ENCODE measurements at regions not wholly inside any gene's neighbourhood (a gene's known extent, or its start where the extent isn't known, plus 50 kb on each side); places are given as distances from the start of the nearest gene placed in this dataset.
"Not testable (repeated sequence)": the region's sequence is repeated elsewhere in the genome, so short reads cannot be mapped to it uniquely, and the experiment has no call there.

GRCh38 chr11:25252854-25253253 lies 756.0 kb downstream of the LUZP2 start:
- POLR2A ChIA-PET, result no interaction called here
- CTCF ChIA-PET, result no interaction called here
- Histone ChIP-seq H3K4me3 (ENCODE audit: low read depth, low read length) (no peak overlapping the region), H3K27me3 (ENCODE audit: control insufficient read depth, insufficient read depth, low read length) (no peaks in the 10 kb centered on the region), H3K36me3 (ENCODE audit: control insufficient read depth, insufficient read depth, low read length) (no peaks in the 10 kb centered on the region)
- DNase-seq (ENCODE audit: low read depth), result no peak
- TF ChIP-seq CTCF (IDR thresholded peaks at IDR 0.05; ENCODE audit: insufficient read depth, low read depth, low read length), result no peak

DNA sequence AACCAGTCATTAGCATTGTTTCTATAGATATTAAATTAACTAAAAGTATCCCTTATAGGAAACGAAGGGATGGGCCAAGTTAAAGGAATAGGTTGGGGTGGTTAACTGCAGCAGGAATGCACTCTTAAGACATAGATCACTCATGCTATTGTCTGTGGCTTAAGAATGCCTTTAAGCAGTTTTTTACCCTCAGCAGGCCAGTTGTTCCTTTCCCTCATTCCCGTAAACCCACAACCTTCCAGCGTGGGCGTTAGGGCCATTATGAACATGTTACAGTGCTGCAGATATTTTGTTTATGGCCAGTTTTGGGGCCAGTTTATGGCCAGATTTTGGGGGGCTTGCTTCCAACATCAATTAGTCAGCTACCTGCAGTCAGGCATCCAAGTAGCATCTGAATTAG lies 767.0 kb downstream of the LUZP2 start:
- CTCF ChIA-PET; DNase-seq (ENCODE audit: low read depth); POLR2A ChIA-PET; H3K4me3 ChIP-seq (ENCODE audit: low read depth, low read length); H3K27me3 ChIP-seq (ENCODE audit: control insufficient read depth, insufficient read depth, low read length); H3K36me3 ChIP-seq (ENCODE audit: control insufficient read depth, insufficient read depth, low read length): not testable (repeated sequence)

GRCh38 chr11:25271301-25271700 lies 774.4 kb downstream of the LUZP2 start:
- no peaks in the 10 kb centered on the region for H3K27me3 ChIP-seq (ENCODE audit: control insufficient read depth, insufficient read depth, low read length)
- no peaks in the 10 kb centered on the region for H3K36me3 ChIP-seq (ENCODE audit: control insufficient read depth, insufficient read depth, low read length)
- no peak for DNase-seq (ENCODE audit: low read depth)
- no peak overlapping the region for H3K4me3 ChIP-seq (ENCODE audit: low read depth, low read length)
- ChIA-PET CTCF (no interaction called here), POLR2A (no interaction called here)
- no peak for TF ChIP-seq CTCF (IDR thresholded peaks at IDR 0.05; ENCODE audit: insufficient read depth, low read depth, low read length)

DNA sequence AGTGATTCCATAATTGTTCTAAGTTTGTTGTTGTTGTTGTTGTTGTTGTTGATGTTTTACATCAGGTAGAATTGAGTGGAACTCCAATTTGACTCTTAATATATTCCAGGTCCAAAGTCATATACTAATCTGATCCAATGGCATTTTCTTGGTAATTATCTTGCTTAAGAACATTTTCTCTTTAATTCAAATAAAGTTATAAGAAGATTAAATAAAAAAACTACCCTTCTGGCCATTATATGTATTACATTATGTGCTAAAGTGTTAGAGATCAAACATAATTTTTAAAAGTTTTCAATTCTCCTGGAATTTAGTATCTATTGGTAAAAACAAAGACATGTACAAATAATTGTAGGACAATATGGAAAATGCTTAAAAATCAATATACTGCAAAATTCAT lies 775.4 kb downstream of the LUZP2 start:
- H3K4me3 ChIP-seq (ENCODE audit: low read depth, low read length), result no peak overlapping the region
- no peaks in the 10 kb centered on the region for H3K27me3 ChIP-seq (ENCODE audit: control insufficient read depth, insufficient read depth, low read length)
- H3K36me3 ChIP-seq (ENCODE audit: control insufficient read depth, insufficient read depth, low read length), result no peaks in the 10 kb centered on the region
- ChIA-PET POLR2A (no interaction called here), CTCF (no interaction called here)
- no peak for TF ChIP-seq CTCF (IDR thresholded peaks at IDR 0.05; ENCODE audit: insufficient read depth, low read depth, low read length)
- no peak for DNase-seq (ENCODE audit: low read depth)

DNA sequence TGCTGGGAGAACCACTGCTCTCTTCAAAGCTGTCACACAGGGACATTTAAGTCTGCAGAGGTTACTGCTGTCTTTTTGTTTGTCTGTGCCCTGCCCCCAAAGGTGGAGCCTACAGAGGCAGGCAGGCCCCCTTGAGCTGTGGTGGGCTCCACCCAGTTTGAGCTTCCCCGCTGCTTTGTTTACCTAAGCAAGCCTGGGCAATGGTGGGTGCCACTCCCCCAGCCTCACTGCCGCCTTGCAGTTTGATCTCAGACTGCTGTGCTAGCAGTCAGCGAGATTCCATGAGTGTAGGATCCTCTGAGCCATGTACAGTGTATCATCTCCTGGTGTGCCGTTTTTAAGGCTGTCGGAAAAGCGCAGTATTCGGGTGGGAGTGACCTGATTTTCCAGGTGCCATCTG lies 784.0 kb downstream of the LUZP2 start:
- CTCF ChIA-PET; H3K36me3 ChIP-seq (ENCODE audit: control insufficient read depth, insufficient read depth, low read length); POLR2A ChIA-PET; H3K4me3 ChIP-seq (ENCODE audit: low read depth, low read length); DNase-seq (ENCODE audit: low read depth); H3K27me3 ChIP-seq (ENCODE audit: control insufficient read depth, insufficient read depth, low read length): not testable (repeated sequence)

- no peak overlapping the region for H3K4me3 ChIP-seq (ENCODE audit: low read depth, low read length)
- POLR2A ChIA-PET, result no interaction called here
- no peak for TF ChIP-seq CTCF (IDR thresholded peaks at IDR 0.05; ENCODE audit: insufficient read depth, low read depth, low read length)
- CTCF ChIA-PET, result interaction anchor here (0.6 kb wide), 1 partner anchor 537 kb away, joined by 3 read pairs; no protein-coding TSS in a partner anchor
- no peak for DNase-seq (ENCODE audit: low read depth)
- H3K27me3 ChIP-seq (ENCODE audit: control insufficient read depth, insufficient read depth, low read length), result no peaks in the 10 kb centered on the region
- H3K36me3 ChIP-seq (ENCODE audit: control insufficient read depth, insufficient read depth, low read length), result no peaks in the 10 kb centered on the region
Measured at GRCh38 chr11:25293166-25293565, 796.3 kb downstream of the LUZP2 start.
